SK-MEL-5 (cell line): ENCODE measurements at regions not wholly inside any gene's neighbourhood (a gene's known extent, or its start where the extent isn't known, plus 50 kb on each side); places are given as distances from the start of the nearest gene placed in this dataset.

Experiments used
- DNase-seq: peaks from one replicate; pipeline ENCODE4 v3.0.0-alpha.2; 2016; ENCODE audit warnings: low read depth, low spot score
- in situ Hi-C: cut with HindIII; loops from 2 replicates; pipeline ENCODE4 v1.10.0; 2016; ENCODE audit warnings: low sequenced_read_pairs, high pct_unique_total_duplicates, low pct_unique_long_range_greater_than_20kb

DNA sequence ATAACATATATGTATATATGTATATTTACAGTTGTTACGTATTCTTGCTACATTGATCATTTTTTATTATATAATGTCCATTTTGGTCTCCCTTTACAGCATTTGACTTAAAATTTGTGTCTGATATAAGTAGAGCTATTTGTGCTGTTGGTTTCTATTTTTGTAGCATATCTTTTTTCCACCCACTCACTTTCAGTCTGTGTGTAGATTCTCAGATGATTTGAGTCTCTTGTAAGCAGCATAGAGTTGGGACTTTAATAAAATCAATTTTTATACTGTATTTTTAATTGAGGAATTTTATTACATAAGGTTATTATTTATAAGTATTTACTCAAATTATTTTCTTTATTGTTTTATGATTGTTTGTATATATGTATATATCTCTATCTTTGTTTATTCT is 1293.7 kb downstream of the TMEM121 start:
- in situ Hi-C loops = no loop called here
- DNase-seq = no peak

GRCh38 chr14:106821119-106821518 is 1294.7 kb downstream of the TMEM121 start:
- DNase-seq = no peak
- in situ Hi-C loops = no loop called here

- no peak for DNase-seq
- in situ Hi-C loops = no loop called here
Measured at GRCh38 chr14:106822905-106823304, 1296.5 kb downstream of the TMEM121 start.

DNA sequence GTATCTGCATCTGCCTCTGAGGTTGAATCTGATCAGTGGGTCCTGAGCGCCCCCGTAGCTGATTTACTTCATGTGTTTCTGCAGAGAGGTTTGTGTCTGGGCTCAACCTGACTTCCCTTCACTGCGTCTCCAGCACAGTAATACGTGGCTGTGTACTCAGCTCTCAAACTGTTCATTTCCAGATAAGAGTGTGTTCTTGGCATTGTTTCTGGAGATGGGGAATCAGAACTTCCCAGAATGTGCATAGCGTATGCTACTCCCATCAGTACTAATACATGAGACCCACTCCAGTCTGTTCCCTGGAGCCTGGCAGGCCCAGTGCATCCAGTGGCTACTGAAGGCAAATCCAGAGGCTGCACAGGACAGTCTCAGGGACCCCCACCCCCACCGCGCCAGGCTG is 1297.2 kb downstream of the TMEM121 start:
- no peak for DNase-seq
- in situ Hi-C loops = no loop called here

DNA sequence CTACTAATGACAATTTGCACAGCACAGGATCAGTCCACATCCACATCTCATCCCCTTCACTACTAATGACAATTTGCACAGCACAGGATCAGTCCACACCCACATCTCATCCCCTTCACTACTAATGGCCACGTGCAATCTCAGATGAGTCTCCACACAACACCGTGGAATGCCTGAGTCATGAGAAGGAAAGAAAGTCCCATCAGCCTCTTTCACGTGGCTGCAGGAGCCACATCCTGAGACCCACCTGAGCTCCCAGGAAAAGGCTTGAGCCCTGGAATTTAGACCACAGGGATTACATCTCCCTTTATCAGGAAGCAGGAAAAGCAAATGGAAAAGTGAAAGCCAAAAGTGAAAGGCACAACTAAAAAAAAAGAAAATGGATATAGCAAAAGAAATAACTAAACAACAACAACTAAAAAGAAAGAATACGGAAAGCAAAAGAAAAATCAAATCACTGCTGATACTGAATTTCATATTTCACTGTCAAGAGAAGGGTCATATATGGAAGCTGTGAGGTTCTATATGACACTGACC is 1300.5 kb downstream of the TMEM121 start:
- DNase-seq = no peak
- in situ Hi-C loops = no loop called here

GRCh38 chr14:106831322-106831720 is 1304.9 kb downstream of the TMEM121 start:
- in situ Hi-C loops = no loop called here
- peak; percentile 24 for DNase-seq

DNA sequence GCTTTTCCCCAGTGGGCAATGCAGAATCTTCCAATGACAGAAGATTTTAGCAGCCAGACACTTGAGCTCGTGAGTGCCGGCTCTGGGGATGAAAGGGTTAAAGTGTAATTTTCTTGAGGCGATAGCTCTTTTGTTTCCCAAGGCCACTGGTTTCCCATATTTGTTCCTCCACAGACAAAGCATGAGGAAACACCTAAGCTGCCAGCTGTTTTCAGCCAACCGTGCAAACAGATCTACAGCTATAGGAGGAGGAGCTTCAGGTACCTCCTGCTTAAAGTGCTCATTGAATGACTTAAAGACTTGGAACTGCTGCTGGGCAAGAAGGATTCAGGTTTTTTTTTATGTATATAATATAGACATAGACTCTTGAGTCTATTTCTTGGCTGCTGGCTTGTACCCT is 1311.5 kb downstream of the TMEM121 start:
- DNase-seq = no peak
- in situ Hi-C loops = no loop called here

DNA sequence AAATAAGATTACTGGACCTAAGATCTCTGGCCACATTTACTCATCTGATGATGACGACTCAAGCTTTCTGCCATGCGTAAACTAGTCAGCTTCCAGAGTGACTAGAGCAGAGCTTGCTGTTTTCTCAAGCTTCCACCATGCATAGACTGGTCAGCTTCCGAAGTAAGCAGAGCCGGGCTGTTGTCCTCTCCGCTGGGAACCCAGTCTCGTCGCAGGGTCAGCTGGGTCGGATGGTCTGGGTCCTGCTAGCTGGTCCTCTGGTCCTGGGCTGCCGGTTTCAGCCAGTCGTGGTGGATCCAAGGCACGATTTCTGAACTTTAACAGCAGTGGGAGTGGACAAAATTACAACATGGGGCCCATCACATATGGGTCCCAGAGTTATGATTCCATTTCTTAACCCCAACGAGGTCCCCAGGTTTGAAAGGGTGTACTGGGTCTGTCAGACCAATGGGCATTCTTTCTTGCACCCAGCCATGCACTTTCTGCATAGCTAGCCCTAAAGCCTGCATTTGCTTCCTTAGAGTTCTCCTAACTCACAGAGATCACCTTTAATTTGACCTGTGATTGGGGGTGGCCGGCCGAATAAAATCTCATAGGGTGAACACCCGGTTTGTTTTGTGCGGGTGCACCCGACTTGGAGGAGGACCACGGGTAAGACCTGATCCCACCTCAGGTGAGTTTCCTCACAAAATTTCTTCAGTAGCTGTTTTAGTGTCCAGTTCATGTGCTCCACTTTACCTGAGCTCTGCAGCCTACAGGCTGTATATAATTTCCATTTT is 1312.8 kb downstream of the TMEM121 start:
- DNase-seq = no peak
- in situ Hi-C loops = no loop called here

GRCh38 chr14:106840258-106840657 is 1313.9 kb downstream of the TMEM121 start:
- in situ Hi-C loops = no loop called here
- DNase-seq = no peak

DNA sequence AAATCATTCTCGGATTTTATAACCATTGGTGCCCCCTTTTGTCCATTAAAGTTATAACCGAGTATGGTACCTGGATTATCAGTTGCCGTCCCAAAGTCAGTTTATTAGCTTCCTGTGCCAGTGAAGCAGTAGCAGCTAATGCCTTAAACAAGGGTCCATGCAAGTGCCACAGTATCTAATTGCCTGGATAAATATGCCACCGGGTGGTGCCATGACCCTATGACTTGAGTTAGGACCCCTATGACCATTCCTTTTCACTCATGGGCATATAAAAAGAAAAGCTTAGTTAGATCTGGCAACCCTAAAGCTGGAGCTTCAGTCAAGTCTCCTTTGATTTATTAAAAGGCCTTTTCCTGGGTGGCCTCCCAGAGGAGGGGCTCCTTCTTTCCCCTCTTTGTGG is 1314.6 kb downstream of the TMEM121 start:
- DNase-seq = no peak
- in situ Hi-C loops = no loop called here

DNA sequence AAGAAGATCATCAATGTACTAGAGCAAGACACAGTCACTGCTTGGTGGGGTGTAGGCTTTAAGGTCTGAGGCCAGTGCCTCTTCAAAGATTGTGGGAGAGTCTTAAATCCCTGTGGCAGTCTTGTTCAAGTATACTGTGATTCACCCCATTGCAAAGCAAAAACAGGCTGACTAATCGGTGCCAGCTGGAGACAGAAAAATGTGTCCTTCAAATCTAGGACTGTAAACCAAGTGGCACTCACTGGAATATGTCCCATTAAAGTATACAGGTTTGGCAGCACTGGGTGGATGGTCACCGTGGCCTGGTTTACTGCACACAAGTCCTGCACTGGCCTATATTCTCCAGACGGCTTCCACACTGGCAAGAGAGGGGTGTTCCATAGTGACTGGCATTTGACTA is 1315.3 kb downstream of the TMEM121 start:
- DNase-seq = no peak
- in situ Hi-C loops = no loop called here

DNA sequence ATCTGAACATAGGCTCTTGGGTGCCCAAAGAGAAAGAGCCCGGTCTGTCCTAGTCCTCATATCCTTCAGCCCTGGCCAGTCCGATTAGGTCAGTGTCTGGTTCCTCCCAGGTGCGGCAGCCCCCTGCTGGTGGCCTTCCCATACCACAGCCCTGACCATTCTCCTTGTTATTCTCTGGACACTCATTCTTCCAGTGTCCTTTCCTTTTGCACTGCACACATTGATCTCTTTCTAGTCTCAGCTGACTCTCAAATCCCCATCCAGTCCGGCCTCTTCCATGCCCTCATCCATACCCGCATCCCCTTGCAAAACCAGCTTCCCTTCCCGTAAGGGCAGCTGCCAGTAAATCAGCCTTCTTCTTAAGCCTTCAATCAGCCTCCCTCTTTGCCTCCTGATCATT is 1316.3 kb downstream of the TMEM121 start:
- peak; percentile 50 for DNase-seq
- in situ Hi-C loops = no loop called here

DNA sequence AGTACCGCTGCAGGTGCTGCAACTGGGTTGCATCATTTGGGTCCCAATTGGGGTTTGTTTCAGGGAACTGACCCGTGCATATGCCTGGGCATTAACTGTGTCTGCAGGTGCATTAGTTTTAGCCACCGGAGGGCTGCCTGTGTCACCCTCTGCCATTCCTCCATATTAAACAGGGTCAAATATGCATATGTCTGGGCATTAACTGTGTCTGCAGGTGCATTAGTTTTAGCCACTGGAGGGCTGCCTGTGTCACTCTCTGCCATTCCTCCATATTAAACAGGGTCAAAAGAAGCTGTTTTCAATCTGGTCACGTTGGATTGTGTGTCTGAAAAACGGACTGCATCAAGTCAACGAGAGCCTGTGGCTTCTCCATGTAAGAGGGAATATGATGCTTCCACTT is 1317.0 kb downstream of the TMEM121 start:
- no peak for DNase-seq
- in situ Hi-C loops = no loop called here

DNA sequence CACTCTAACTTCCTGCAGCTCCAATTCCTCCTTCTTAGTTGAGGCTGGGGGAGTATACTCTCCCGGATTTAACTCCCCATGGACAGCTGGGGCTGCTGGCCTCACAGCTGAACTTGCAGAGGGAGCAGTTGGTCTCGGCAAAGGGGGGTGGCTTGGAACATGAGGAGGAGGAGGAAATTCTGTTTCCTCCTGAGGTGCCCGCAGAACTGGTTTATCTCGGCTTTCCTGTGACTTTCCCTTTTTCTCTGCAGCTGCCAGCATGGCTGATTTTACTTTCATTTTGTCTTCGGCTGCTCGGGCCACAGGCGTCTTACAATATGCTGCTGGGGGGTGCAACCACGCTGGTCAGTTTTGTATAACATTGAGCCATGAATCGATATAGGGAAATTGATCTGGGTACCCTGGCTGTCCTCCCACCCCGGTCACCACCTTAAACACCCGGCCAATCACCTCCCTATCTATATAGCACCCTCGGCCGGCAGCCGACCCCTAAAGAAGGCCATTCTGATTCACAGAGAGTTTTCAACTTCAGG is 1317.6 kb downstream of the TMEM121 start:
- peak; percentile 7 for DNase-seq
- in situ Hi-C loops = no loop called here

GRCh38 chr14:106844608-106845285 is 1318.4 kb downstream of the TMEM121 start:
- in situ Hi-C loops = no loop called here
- no peak for DNase-seq

DNA sequence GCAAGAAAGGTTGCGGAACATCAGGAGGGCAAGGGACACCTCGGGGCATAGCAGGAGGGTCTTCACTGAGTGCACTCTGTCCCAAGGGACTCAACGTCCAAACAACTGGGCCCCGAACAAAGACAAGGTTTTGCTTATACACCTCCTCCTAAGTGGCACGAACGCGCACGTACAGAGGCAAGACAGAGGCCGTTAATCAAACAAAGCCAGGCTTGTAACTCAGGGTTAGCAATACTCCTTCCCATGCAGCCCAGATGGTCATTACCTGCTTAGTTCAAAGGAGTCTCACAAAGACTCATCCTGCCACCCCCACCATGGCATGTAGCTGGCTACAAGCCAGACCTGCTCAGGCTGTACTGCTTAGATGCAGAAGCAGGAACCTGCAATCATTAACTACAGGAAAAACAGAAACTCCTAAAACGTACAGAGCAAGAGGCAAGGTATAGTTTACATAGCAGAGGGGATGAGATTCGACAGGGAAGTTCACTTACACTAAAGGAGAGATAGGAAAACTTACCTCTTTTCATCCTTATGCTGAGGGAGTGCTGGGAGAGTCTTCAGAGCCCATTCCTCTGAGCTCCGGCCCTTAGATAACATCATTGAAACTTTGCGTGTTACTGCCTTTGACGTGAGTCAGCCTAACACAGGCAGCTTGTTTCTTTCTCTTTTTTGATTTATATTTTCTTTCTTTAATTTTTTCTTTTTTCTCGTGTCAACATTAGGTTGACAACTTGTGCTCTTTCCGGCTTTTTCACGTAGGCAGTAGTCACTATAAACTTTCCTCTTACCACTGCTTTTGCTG is 1319.1 kb downstream of the TMEM121 start:
- no peak for DNase-seq
- in situ Hi-C loops = no loop called here

DNA sequence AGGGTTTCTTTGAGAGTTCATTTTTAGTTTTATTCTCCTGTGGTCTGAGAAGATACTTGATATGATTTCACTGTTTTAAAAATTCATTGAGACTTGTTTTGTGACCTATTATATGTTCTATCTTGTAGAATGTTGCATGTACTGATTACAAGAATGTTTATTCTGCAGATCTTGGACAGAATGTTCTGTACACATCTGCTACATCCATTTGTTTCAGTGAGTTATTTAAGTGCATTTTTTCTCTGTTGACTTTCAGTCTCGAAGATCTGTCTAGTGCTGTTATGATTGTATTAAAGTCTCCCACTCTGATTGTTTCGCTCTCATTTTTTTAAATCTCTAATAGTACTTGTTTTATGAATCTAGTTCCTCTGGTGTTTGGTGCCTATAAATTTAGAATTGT is 1319.8 kb downstream of the TMEM121 start:
- DNase-seq = no peak
- in situ Hi-C loops = no loop called here
